DMS53 treated with DMSO at 0.1 percent for 48 hours (cell line): ENCODE measurements at regions not wholly inside any gene's neighbourhood (a gene's known extent, or its start where the extent isn't known, plus 50 kb on each side); places are given as distances from the start of the nearest gene placed in this dataset.

Source experiments
- DNase-seq: peaks from one replicate; lab custom pipeline; 2025; ENCODE audit not compliant: unreplicated experiment; lab: John Stamatoyannopoulos, UW

GRCh38 chr2:166568409-166568808 is 74.4 kb upstream of the SCN7A start:
- DNase-seq = no peak

GRCh38 chr2:166565501-166565900 is 71.5 kb upstream of the SCN7A start:
- no peak for DNase-seq

- DNase-seq = no peak
Observed at GRCh38 chr2:166563894-166564293, 69.8 kb upstream of the SCN7A start.

- no peak for DNase-seq
Observed at GRCh38 chr2:166560022-166560421, 66.0 kb upstream of the SCN7A start.

- no peak for DNase-seq
Observed at GRCh38 chr2:166550923-166551322, 56.9 kb upstream of the SCN7A start.

- DNase-seq = no peak
Observed at GRCh38 chr2:166545473-166545872, 51.4 kb upstream of the SCN7A start.
